ENCODE measurements at regions not wholly inside any gene's neighbourhood (a gene's known extent, or its start where the extent isn't known, plus 50 kb on each side); places are given as distances from the start of the nearest gene placed in this dataset.

GRCh38 chr1:30284226-30284625 lies 439.2 kb downstream of the MATN1 start:
- DNase-seq (ENCODE audit: low read depth): no peak

DNA sequence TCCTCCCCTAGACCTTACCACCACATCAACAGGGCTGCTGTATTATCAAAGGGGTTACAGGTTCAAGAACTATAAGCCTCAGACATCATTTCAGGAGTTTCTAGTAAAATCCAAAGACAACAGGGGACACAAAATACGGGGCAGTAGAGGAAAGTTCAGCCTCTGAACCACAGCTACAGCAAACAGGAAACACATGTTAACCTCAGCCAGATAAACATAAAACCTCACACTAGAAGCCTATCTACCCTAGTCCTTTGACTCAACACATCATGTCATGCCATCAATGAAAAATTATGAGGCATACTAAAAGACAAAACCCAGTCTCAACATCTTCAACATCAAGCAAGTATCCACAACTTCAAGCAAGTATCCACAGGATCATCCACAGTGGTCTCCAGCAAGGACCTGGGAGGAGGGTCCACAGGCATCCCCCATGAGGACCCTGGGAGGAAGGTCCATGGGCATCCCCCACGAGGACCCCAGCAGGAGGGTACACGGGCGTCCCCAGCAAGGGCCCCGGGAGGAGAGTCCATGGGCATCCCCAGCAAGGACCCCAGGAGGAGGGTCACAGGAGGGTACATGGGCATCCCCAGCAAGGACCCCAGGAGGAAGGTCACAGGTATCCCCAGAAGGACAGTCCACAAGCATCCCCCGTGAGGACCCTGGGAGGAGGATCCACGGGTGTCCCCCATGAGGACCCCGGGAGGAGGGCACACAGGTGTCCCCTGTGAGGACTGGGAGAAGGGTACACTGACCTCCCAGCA lies 440.0 kb downstream of the MATN1 start:
- TF ChIP-seq CTCF (IDR thresholded peaks at IDR 0.05; ENCODE audit: low read length, missing control alignments): no peak
- H3K4me3 ChIP-seq (replicated peaks; ENCODE audit: low read depth, low read length): no peak overlapping the region
- no peak for DNase-seq (ENCODE audit: low read depth)

More at GRCh38 chr1:30284226-30284625, 439.2 kb downstream of the MATN1 start:
- TF ChIP-seq CTCF (IDR thresholded peaks at IDR 0.05; ENCODE audit: low read length, missing control alignments): no peak
- no peak overlapping the region for H3K4me3 ChIP-seq (replicated peaks; ENCODE audit: low read depth, low read length)

- no peak for DNase-seq (ENCODE audit: low read depth)
- H3K4me3 ChIP-seq (replicated peaks; ENCODE audit: low read depth, low read length): no peak overlapping the region
- no peak for TF ChIP-seq CTCF (IDR thresholded peaks at IDR 0.05; ENCODE audit: low read length, missing control alignments)
These were observed 442.8 kb downstream of the MATN1 start for GRCh38 chr1:30280572-30280971.

GRCh38 chr1:30277911-30278310 lies 445.5 kb downstream of the MATN1 start:
- TF ChIP-seq CTCF (IDR thresholded peaks at IDR 0.05; ENCODE audit: low read length, missing control alignments): no peak

DNA sequence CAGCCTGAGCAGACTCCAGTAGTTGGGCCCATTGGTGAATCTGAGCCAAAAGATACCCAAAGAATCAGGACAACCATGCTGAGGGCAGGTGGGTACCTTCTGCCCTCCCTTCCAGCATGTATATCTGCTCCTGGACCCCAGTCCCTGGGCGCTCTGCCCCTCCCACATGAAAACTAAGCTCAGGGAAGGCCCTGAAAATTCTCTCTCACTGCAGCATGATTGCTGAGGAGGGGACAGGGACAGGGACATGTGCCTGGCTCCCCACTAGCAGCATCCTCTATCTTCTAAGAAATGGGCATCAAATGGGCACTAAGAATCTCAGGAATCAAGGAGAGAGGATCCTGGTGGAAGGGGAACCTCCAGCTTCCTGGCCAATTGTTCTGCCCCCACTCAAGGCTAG lies 446.0 kb downstream of the MATN1 start:
- no peak for TF ChIP-seq CTCF (IDR thresholded peaks at IDR 0.05; ENCODE audit: low read length, missing control alignments)
- no peak for DNase-seq (ENCODE audit: low read depth)

More at GRCh38 chr1:30277911-30278310, 445.5 kb downstream of the MATN1 start:
- DNase-seq (ENCODE audit: low read depth): no peak
- H3K4me3 ChIP-seq (replicated peaks; ENCODE audit: low read depth, low read length): no peak overlapping the region

DNA sequence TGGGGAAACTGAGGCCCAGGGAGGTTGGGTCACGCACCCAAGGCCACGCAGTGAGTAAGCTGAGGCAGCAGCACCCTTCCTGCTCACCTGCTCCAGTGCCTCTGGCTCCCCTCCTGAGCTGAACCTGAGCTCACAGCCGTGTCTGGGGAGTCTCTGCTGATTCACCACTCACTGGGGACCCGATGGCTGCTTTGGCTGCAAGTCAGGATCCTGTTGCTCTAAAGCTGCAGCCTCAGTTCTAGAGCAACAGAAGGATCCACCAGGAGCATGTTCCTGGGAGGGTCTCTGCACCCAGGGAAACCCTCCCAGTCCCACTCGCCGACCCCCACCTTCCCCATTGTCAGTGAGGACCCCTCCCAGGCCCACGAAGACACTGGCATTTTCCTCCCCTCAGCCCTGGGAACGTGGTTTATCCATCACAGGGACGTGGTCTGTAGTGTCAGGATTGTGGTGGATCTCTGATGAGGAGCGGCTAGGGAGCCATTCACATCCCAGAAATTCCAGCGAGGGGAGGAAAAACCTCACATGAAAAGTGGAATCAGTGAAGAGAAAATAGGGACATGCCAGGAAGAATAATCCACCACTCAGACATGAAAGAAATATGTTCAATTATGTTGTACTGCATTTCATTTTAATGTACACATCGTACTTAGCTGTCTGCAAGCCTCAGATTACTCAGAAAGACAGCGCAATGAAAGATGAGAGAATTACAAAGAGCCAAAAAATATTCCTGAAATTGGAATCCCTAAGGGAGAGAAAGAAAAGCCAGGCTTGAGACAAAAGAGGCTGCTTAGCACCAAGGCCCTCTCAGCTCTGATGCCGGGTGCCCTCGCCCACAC lies 447.2 kb downstream of the MATN1 start:
- TF ChIP-seq CTCF (IDR thresholded peaks at IDR 0.05; ENCODE audit: low read length, missing control alignments): no peak
- H3K4me3 ChIP-seq (replicated peaks; ENCODE audit: low read depth, low read length): no peak overlapping the region
- no peak for DNase-seq (ENCODE audit: low read depth)

More for the DNA sequence above, 446.0 kb downstream of the MATN1 start:
- H3K4me3 ChIP-seq (replicated peaks; ENCODE audit: low read depth, low read length): no peak overlapping the region

All from fibroblast of pulmonary artery (primary cell).